ENCODE measurements at regions not wholly inside any gene's neighbourhood (a gene's known extent, or its start where the extent isn't known, plus 50 kb on each side); places are given as distances from the start of the nearest gene placed in this dataset.

- ChIA-PET POLR2A (no interaction called here), CTCF (no interaction called here)
- Histone ChIP-seq H3K36me3 (ENCODE audit: control insufficient read depth, insufficient read depth, low read length) (no peaks in the 10 kb centered on the region), H3K27me3 (ENCODE audit: control insufficient read depth, insufficient read depth, low read length) (no peaks in the 10 kb centered on the region), H3K4me3 (ENCODE audit: low read depth, low read length) (no peak overlapping the region)
- no peak for DNase-seq (ENCODE audit: low read depth)
- TF ChIP-seq, protein P1, sequence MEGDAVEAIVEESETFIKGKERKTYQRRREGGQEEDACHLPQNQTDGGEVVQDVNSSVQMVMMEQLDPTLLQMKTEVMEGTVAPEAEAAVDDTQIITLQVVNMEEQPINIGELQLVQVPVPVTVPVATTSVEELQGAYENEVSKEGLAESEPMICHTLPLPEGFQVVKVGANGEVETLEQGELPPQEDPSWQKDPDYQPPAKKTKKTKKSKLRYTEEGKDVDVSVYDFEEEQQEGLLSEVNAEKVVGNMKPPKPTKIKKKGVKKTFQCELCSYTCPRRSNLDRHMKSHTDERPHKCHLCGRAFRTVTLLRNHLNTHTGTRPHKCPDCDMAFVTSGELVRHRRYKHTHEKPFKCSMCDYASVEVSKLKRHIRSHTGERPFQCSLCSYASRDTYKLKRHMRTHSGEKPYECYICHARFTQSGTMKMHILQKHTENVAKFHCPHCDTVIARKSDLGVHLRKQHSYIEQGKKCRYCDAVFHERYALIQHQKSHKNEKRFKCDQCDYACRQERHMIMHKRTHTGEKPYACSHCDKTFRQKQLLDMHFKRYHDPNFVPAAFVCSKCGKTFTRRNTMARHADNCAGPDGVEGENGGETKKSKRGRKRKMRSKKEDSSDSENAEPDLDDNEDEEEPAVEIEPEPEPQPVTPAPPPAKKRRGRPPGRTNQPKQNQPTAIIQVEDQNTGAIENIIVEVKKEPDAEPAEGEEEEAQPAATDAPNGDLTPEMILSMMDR (IDR thresholded peaks at IDR 0.05; ENCODE audit: insufficient read depth, low read depth, low read length), result no peak
These were observed 136.8 kb upstream of the EPHA4 start for GRCh38 chr2:221708902-221709301.

GRCh38 chr2:221705185-221705877 lies 133.2 kb upstream of the EPHA4 start:
- Histone ChIP-seq H3K36me3 (ENCODE audit: control insufficient read depth, insufficient read depth, low read length) (no peaks in the 10 kb centered on the region), H3K4me3 (ENCODE audit: low read depth, low read length) (no peak overlapping the region), H3K27me3 (ENCODE audit: control insufficient read depth, insufficient read depth, low read length) (no peaks in the 10 kb centered on the region)
- ChIA-PET CTCF (interaction anchor here (1.1 kb wide), 1 partner anchor 13 kb away, joined by 3 read pairs; no protein-coding TSS in a partner anchor), POLR2A (no interaction called here)
- TF ChIP-seq, protein P1 (IDR thresholded peaks at IDR 0.05; ENCODE audit: insufficient read depth, low read depth, low read length), result no peak
- DNase-seq (ENCODE audit: low read depth), result no peak

- Histone ChIP-seq H3K4me3 (ENCODE audit: low read depth, low read length) (no peak overlapping the region), H3K27me3 (ENCODE audit: control insufficient read depth, insufficient read depth, low read length) (no peaks in the 10 kb centered on the region), H3K36me3 (ENCODE audit: control insufficient read depth, insufficient read depth, low read length) (no peaks in the 10 kb centered on the region)
- CTCF ChIA-PET, result interaction anchor here (1.1 kb wide), 1 partner anchor 12 kb away, joined by 3 read pairs; no protein-coding TSS in a partner anchor
- no peak for DNase-seq (ENCODE audit: low read depth)
- POLR2A ChIA-PET, result no interaction called here
- TF ChIP-seq, protein P1 (IDR thresholded peaks at IDR 0.05; ENCODE audit: insufficient read depth, low read depth, low read length), result no peak
These were observed 132.3 kb upstream of the EPHA4 start for GRCh38 chr2:221704442-221704841.

GRCh38 chr2:221693365-221693764 lies 121.3 kb upstream of the EPHA4 start:
- no peak overlapping the region for H3K4me3 ChIP-seq (ENCODE audit: low read depth, low read length)
- DNase-seq (ENCODE audit: low read depth), result no peak
- TF ChIP-seq, protein P1 (IDR thresholded peaks at IDR 0.05; ENCODE audit: insufficient read depth, low read depth, low read length), result no peak
- H3K36me3 ChIP-seq (ENCODE audit: control insufficient read depth, insufficient read depth, low read length), result no peaks in the 10 kb centered on the region
- H3K27me3 ChIP-seq (ENCODE audit: control insufficient read depth, insufficient read depth, low read length), result no peaks in the 10 kb centered on the region
- POLR2A ChIA-PET, result no interaction called here
- CTCF ChIA-PET, result interaction anchor here (1.3 kb wide), 1 partner anchor 11 kb away, joined by 3 read pairs; no protein-coding TSS in a partner anchor

GRCh38 chr2:221691571-221691970 lies 119.5 kb upstream of the EPHA4 start:
- H3K27me3 ChIP-seq (ENCODE audit: control insufficient read depth, insufficient read depth, low read length), result no peaks in the 10 kb centered on the region
- ChIA-PET CTCF (no interaction called here), POLR2A (no interaction called here)
- TF ChIP-seq, protein P1 (IDR thresholded peaks at IDR 0.05; ENCODE audit: insufficient read depth, low read depth, low read length), result no peak
- no peak overlapping the region for H3K4me3 ChIP-seq (ENCODE audit: low read depth, low read length)
- DNase-seq (ENCODE audit: low read depth), result no peak
- H3K36me3 ChIP-seq (ENCODE audit: control insufficient read depth, insufficient read depth, low read length), result no peaks in the 10 kb centered on the region

All from BJ (cell line).